UCSD-AML1 (cell line): ENCODE measurements at regions not wholly inside any gene's neighbourhood (a gene's known extent, or its start where the extent isn't known, plus 50 kb on each side); places are given as distances from the start of the nearest gene placed in this dataset.
A peak's percentile ranks its signal among the peaks of the same experiment; 100 is the strongest.
"Not testable (repeated sequence)": the region's sequence is repeated elsewhere in the genome, so short reads cannot be mapped to it uniquely, and the experiment has no call there.

Experiments
- DNase-seq: peaks from one replicate; lab custom pipeline; 2025; ENCODE audit not compliant: unreplicated experiment; lab: John Stamatoyannopoulos, UW

GRCh38 chr17:11182430-11182829, 58.6 kb upstream of the SHISA6 start:
- no peak for DNase-seq

- DNase-seq, result no peak
These were observed 62.4 kb upstream of the SHISA6 start for GRCh38 chr17:11178581-11178980.

GRCh38 chr17:11177340-11177739, 63.7 kb upstream of the SHISA6 start:
- no peak for DNase-seq

GRCh38 chr17:11176549-11176948, 64.5 kb upstream of the SHISA6 start:
- DNase-seq, result no peak

GRCh38 chr17:11170881-11171280, 70.1 kb upstream of the SHISA6 start:
- no peak for DNase-seq

- no peak for DNase-seq
These were observed 89.1 kb upstream of the SHISA6 start for GRCh38 chr17:11151818-11152425.

GRCh38 chr17:11150906-11151511, 90.0 kb upstream of the SHISA6 start:
- DNase-seq, result not testable (repeated sequence)

- peak; percentile 11 for DNase-seq
These were observed 96.4 kb upstream of the SHISA6 start for GRCh38 chr17:11144358-11145233.

- no peak for DNase-seq
These were observed 98.8 kb upstream of the SHISA6 start for GRCh38 chr17:11142231-11142630.

- no peak for DNase-seq
These were observed 100.5 kb upstream of the SHISA6 start for GRCh38 chr17:11140501-11140900.

- DNase-seq, result no peak
These were observed 101.0 kb upstream of the SHISA6 start for GRCh38 chr17:11140043-11140442.

GRCh38 chr17:11138023-11138422, 103.0 kb upstream of the SHISA6 start:
- DNase-seq, result no peak

GRCh38 chr17:11135819-11136218, 105.2 kb upstream of the SHISA6 start:
- DNase-seq, result no peak

GRCh38 chr17:11130367-11130766, 110.6 kb upstream of the SHISA6 start:
- DNase-seq, result no peak

GRCh38 chr17:11122908-11123307, 118.1 kb upstream of the SHISA6 start:
- DNase-seq, result no peak

- DNase-seq, result no peak
These were observed 119.5 kb upstream of the SHISA6 start for GRCh38 chr17:11121341-11121985.

GRCh38 chr17:11109106-11109505, 131.9 kb upstream of the SHISA6 start:
- DNase-seq, result no peak

GRCh38 chr17:11105141-11105540, 135.9 kb upstream of the SHISA6 start:
- DNase-seq, result no peak

GRCh38 chr17:11097121-11097520, 143.9 kb upstream of the SHISA6 start:
- no peak for DNase-seq

- DNase-seq, result no peak
These were observed 146.7 kb upstream of the SHISA6 start for GRCh38 chr17:11094331-11094730.

- DNase-seq, result no peak
These were observed 154.2 kb upstream of the SHISA6 start for GRCh38 chr17:11086646-11087340.
